OCI-LY7 (cell line): ENCODE measurements at regions not wholly inside any gene's neighbourhood (a gene's known extent, or its start where the extent isn't known, plus 50 kb on each side); places are given as distances from the start of the nearest gene placed in this dataset.
"Not testable (repeated sequence)": the region's sequence is repeated elsewhere in the genome, so short reads cannot be mapped to it uniquely, and the experiment has no call there.

Source experiments
- BruUV-seq: library from RNA; stranded (reverse); fragments of 400-500 nt; replicated peaks from 2 replicates; lab custom pipeline; 2021; lab: Mats Ljungman, UMichigan
- CTCF ChIA-PET: fragments of 300-600 bp; sonication (Branson Sonifier 250); formaldehyde crosslinking; loops from one replicate; lab custom pipeline; 2022; ENCODE audit warnings: antibody characterized with exemption; ENCODE audit not compliant: unreplicated experiment; lab: Charles Lee
- POLR2A ChIA-PET: fragments of 300-600 bp; sonication (Branson Sonifier 250); formaldehyde crosslinking; loops from one replicate; lab custom pipeline; 2022; ENCODE audit warnings: antibody characterized with exemption; lab: Charles Lee
- DNase-seq: peaks from one replicate; pipeline ENCODE4 v3.0.0-alpha.2; 2015; ENCODE audit warnings: low spot score
- H2AFZ ChIP-seq: fragments of 200-600 bp; sonication (generic), shearing (Covaris generic); 2 replicates; pipeline ENCODE4 v1.6.1; 2014; ENCODE audit warnings: mild to moderate bottlenecking, antibody characterized with exemption, low read length, moderate library complexity
- H3K27ac ChIP-seq: fragments of 200-600 bp; sonication (generic); 2 replicates; pipeline ENCODE4 v1.5.1; 2014; ENCODE audit warnings: mixed run types, low read depth, mild to moderate bottlenecking, moderate library complexity, low read length, inconsistent platforms; ENCODE audit not compliant: poor library complexity, severe bottlenecking
- H3K36me3 ChIP-seq: fragments of 200-600 bp; sonication (generic); 2 replicates; pipeline ENCODE4 v1.6.1; 2014; ENCODE audit warnings: mild to moderate bottlenecking, antibody characterized with exemption, low read length, moderate library complexity, mixed read lengths; ENCODE audit not compliant: insufficient read depth
- H3K4me1 ChIP-seq: fragments of 200-600 bp; sonication (generic); 2 replicates; pipeline ENCODE4 v1.5.1; 2014; ENCODE audit warnings: mild to moderate bottlenecking, low read length; ENCODE audit not compliant: insufficient read depth, poor library complexity, severe bottlenecking
- H3K4me2 ChIP-seq: fragments of 200-600 bp; sonication (generic); 2 replicates; pipeline ENCODE4 v1.6.1; 2014; ENCODE audit warnings: mild to moderate bottlenecking, low read length
- H3K4me3 ChIP-seq: fragments of 200-600 bp; sonication (generic); 2 replicates; pipeline ENCODE4 v1.5.1; 2014; ENCODE audit warnings: mild to moderate bottlenecking, low read depth, low read length; ENCODE audit not compliant: poor library complexity, severe bottlenecking
- H3K79me2 ChIP-seq: fragments of 200-600 bp; sonication (generic); 2 replicates; pipeline ENCODE4 v1.6.1; 2016; ENCODE audit warnings: low read depth, mild to moderate bottlenecking, low read length, moderate library complexity, mixed read lengths; ENCODE audit not compliant: insufficient read depth
- H3K9me2 ChIP-seq: fragments of 200-600 bp; sonication (generic); 2 replicates; pipeline ENCODE4 v1.6.1; 2016; ENCODE audit warnings: mild to moderate bottlenecking, low read length, mixed read lengths; ENCODE audit not compliant: insufficient read depth
- H3K9me3 ChIP-seq: fragments of 200-600 bp; sonication (generic); 2 replicates; pipeline ENCODE4 v1.6.1; 2014; ENCODE audit warnings: mild to moderate bottlenecking, mixed run types, low read length, mixed read lengths
- H4K20me1 ChIP-seq: fragments of 200-600 bp; sonication (generic); 2 replicates; pipeline ENCODE4 v1.6.1; 2014; ENCODE audit warnings: mild to moderate bottlenecking, antibody characterized with exemption, low read length, moderate library complexity, mixed read lengths; ENCODE audit not compliant: insufficient read depth
- EZH2phosphoT487 ChIP-seq: fragments of 200-600 bp; sonication (generic); IDR thresholded peaks from 2 replicates; pipeline ENCODE4 v1.6.1; 2018; ENCODE audit warnings: low read depth, borderline replicate concordance, mild to moderate bottlenecking, mixed run types, antibody characterized with exemption, low read length, moderate library complexity, mixed read lengths
- intact Hi-C: fragments of 100-400 bp; cut with micrococcal nuclease; formaldehyde crosslinking; loops from one replicate; pipeline ENCODE4 v1.10.0; 2022; ENCODE audit not compliant: unreplicated experiment
- TF ChIP-seq, protein P1 (sequence below): fragments of 200-600 bp; sonication (generic); conservative IDR thresholded peaks from 2 replicates; pipeline ENCODE4 v1.5.1; 2014; ENCODE audit warnings: mild to moderate bottlenecking, antibody characterized with exemption, low read length, moderate library complexity, mixed read lengths

DNA sequence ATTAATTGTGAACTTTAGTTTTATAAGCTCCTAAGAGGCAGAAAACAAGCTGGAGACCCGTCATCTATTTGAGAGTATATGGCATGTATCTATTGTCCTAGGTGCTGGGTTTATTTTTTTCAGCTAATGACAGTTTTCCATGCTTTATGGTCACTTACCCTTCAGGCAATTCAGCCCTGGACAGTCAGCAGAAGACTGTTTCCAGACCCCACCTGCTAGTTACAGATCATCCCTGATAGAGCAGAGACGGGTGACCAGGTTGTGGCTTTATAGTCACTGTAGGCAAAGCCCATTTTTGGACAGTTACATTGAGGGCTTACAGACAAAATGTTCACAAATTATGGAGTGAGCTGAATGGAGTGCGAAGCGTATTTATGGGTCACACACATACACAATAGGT is 1227.5 kb downstream of the FOXD4L5 start:
- Histone ChIP-seq H3K27ac (no peak overlapping the region), H3K4me2 (no peak overlapping the region), H3K36me3 (no peaks in the 10 kb centered on the region), H3K9me3 (no peaks in the 10 kb centered on the region), H3K9me2 (no peaks in the 10 kb centered on the region), H2AFZ (no peak overlapping the region), H3K79me2 (no peaks in the 10 kb centered on the region), H3K4me1 (no peaks in the 10 kb centered on the region), H3K4me3 (no peak overlapping the region), H4K20me1 (no peaks in the 10 kb centered on the region)
- TF ChIP-seq, protein P1, sequence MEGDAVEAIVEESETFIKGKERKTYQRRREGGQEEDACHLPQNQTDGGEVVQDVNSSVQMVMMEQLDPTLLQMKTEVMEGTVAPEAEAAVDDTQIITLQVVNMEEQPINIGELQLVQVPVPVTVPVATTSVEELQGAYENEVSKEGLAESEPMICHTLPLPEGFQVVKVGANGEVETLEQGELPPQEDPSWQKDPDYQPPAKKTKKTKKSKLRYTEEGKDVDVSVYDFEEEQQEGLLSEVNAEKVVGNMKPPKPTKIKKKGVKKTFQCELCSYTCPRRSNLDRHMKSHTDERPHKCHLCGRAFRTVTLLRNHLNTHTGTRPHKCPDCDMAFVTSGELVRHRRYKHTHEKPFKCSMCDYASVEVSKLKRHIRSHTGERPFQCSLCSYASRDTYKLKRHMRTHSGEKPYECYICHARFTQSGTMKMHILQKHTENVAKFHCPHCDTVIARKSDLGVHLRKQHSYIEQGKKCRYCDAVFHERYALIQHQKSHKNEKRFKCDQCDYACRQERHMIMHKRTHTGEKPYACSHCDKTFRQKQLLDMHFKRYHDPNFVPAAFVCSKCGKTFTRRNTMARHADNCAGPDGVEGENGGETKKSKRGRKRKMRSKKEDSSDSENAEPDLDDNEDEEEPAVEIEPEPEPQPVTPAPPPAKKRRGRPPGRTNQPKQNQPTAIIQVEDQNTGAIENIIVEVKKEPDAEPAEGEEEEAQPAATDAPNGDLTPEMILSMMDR = no peak
- TF ChIP-seq EZH2phosphoT487 = no peak
- intact Hi-C loops = no loop called here
- ChIA-PET CTCF (no interaction called here), POLR2A (no interaction called here)
- BruUV-seq = no TSS peak
- no peak for DNase-seq

DNA sequence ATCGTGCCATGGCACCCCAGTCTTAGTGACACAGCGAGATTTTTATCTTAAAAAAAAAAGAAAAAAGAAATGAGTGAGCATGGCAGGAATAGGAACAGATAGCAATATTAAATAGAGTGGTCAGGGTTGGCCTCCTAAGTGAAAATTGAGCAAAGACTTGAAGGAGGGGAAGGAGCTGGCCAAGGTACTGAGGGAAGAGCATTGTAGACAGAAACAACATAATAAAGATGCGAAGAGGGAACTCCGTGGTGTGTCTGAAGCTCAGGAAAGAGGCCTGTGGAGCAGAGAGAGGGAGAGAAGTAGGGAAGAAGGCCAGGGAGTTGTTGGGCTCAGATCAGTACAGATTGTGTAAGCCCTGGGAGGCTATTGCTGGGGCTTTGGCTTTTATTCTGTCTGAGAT is 1256.1 kb downstream of the FOXD4L5 start:
- H3K9me2 ChIP-seq, CTCF ChIA-PET, BruUV-seq, H3K4me1 ChIP-seq, H2AFZ ChIP-seq, intact Hi-C loops, H3K36me3 ChIP-seq, H3K79me2 ChIP-seq, H3K4me2 ChIP-seq, H4K20me1 ChIP-seq, H3K9me3 ChIP-seq, POLR2A ChIA-PET, DNase-seq, H3K27ac ChIP-seq, H3K4me3 ChIP-seq: not testable (repeated sequence)

DNA sequence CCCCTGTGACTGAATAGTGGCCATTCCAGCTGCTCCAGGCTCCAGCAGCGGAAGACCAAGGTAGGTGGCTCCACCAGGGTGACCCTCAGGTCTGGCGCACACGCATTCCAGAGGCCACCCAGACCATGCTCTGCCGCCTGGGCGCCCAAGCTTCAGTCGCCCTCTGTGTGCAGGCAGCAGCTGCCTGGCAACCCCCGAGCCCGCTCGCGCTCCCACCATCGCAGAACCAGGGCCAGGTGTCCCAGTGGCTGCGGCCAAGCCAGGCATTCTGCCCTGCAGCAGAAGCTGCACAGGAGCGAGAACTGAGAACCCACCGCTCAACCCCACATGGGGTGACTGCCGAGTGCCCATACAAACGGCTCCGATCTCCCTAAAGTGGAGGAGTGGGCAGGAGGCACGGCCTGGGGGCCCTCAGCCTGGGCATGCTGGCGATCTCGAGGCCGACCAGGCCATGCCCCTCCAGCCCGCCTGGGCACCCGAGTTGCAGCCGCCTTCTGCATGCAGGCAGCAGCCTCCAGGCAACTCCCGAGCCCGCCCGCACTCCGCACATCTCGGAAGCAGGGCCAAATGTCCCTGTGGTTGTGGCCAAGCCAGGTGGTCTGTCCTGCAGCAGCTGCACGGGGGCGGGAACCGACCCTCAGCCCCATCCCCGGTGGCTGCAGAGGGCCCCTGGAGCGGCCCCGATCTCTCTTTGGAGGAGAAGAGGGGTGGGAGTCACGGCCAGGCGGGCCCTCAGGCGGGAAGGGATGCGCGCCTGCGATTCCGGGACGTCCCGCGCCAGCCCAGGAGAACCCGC is 1264.1 kb downstream of the FOXD4L5 start:
- POLR2A ChIA-PET, H3K27ac ChIP-seq, H3K9me2 ChIP-seq, H4K20me1 ChIP-seq, BruUV-seq, CTCF ChIA-PET, H3K36me3 ChIP-seq, H2AFZ ChIP-seq, H3K9me3 ChIP-seq, H3K4me3 ChIP-seq, H3K79me2 ChIP-seq, H3K4me2 ChIP-seq, intact Hi-C loops, H3K4me1 ChIP-seq, DNase-seq: not testable (repeated sequence)

DNA sequence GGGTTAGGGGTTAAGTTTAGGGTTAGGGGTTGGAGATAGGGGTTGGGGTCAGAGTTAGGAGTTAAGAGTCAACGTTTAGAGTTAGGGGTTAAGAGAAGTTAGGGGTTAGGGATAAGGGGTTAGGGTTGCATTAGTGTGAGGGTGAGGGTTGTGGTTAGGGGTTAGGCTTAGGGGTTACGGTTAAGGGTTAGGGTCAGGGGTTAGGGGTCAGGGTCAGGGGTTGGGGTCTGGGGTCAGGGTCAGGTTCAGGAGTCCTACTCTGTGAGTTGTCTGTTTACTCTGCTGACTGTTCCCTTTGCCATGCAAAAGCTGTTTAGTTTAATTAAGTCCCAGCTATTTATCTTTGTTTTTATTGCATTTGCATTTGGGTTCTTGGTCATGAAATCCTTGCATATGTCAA is 1267.3 kb downstream of the FOXD4L5 start:
- H3K4me2 ChIP-seq, H3K9me3 ChIP-seq, H3K4me1 ChIP-seq, H3K79me2 ChIP-seq, H4K20me1 ChIP-seq, H3K4me3 ChIP-seq, H3K9me2 ChIP-seq, H2AFZ ChIP-seq, POLR2A ChIA-PET, H3K27ac ChIP-seq, DNase-seq, BruUV-seq, intact Hi-C loops, CTCF ChIA-PET, H3K36me3 ChIP-seq: not testable (repeated sequence)

DNA sequence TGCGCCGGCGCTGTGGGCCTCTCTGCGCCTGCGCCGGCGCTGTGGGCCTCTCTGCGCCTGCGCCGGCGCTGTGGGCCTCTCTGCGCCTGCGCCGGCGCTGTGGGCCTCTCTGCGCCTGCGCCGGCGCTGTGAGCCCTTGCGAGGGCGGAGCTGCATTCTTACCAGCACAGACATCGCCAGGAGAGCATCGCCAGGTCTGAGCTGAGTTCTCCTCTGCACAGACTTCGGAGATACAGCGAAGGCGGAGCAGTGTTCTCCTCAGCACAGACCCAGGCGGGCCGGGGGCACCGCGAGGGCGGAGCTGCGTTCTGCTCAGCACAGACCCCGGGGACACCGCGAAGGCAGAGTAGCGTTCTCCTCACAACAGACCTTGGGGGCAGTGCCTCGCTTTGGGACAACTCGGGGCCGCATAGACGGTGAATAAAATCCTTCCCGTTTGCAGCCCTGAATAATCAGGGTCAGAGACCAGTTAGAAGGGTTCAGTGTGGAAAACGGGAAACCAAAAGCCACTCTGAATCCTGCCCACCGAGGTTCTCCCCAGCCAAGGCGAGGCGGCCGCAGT is 1268.1 kb downstream of the FOXD4L5 start:
- POLR2A ChIA-PET, CTCF ChIA-PET, intact Hi-C loops, BruUV-seq, DNase-seq, H3K27ac ChIP-seq, H3K4me3 ChIP-seq, H3K36me3 ChIP-seq, H3K4me1 ChIP-seq, H4K20me1 ChIP-seq, H3K79me2 ChIP-seq, H2AFZ ChIP-seq, H3K9me2 ChIP-seq, H3K4me2 ChIP-seq, H3K9me3 ChIP-seq: not testable (repeated sequence)
